GM19043 (cell line): ENCODE measurements at regions not wholly inside any gene's neighbourhood (a gene's known extent, or its start where the extent isn't known, plus 50 kb on each side); places are given as distances from the start of the nearest gene placed in this dataset.
"Not testable (repeated sequence)": the region's sequence is repeated elsewhere in the genome, so short reads cannot be mapped to it uniquely, and the experiment has no call there.

ENCODE experiments used
- ATAC-seq: cut with Tn5 transposase; IDR thresholded peaks from one replicate; pipeline ENCODE4 v1.9.1; 2021; ENCODE audit warnings: low read depth; ENCODE audit not compliant: unreplicated experiment

DNA sequence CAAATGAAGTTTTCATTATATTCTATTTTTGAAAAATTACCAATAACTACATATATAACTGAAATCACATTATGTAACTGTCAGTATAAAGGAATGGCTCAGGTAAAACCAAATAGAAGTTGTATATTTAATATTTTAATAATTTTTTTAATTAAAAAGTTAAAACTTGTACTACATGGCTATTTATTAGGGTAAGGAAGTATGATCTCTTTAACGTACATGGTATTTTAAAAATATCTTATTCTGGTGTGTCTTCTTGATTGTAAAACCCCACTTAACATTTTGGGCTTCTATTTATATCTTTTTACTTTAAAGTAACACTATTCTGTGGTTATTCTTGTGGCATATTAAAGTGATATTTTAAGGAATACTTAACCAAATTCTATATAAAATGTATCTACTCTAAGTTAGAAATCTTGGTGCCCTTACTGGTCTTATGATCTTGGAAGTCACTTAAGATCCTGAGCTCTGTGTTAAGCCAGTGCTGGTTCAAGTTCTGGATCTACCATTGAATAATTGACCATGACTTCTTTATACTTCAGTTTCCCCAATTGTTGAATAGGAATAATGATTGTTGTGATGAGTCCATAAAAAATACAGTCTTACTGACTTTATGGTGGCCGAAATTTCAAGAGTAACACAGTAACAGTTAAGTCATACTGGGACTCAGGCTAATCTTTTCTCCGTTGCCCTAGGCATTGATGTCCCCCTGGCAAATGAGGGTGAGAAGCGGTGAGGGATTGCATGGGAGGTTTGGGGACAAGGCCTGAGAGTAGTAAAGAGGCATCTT, 97.1 kb upstream of the TPTE start:
- ATAC-seq = not testable (repeated sequence)

DNA sequence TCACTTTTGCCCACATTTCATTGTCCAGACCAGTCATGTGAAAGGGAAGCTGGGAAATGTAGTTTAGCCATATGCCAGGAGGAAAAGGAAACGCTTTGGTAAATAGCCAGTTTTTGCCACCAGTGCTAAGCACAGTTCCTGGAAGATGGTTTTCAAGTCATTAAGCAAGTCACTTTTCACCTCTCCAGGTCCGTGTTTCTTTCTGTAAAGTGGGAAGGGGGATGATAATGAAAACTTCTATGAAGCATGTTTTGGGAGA, 96.6 kb upstream of the TPTE start:
- ATAC-seq = not testable (repeated sequence)

DNA sequence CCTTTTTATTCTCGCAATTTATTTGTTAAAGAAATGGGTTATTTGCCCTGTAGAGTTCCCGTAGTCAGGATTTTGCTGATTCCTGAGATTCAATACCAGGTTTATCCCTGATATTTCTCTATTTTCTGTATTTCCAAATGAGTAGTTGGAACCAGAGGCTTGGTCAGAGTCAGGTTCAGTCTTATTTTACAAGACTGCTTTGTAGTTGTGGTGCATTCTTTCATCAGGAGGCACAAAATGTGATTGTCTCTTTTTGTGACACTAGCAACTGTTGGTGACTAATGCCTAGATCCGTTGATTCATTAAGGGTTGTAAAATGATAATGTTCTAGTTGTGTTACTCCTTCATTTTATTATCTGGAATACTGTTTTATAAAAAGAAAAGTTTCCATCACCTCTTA, 95.5 kb upstream of the TPTE start:
- no peak for ATAC-seq

DNA sequence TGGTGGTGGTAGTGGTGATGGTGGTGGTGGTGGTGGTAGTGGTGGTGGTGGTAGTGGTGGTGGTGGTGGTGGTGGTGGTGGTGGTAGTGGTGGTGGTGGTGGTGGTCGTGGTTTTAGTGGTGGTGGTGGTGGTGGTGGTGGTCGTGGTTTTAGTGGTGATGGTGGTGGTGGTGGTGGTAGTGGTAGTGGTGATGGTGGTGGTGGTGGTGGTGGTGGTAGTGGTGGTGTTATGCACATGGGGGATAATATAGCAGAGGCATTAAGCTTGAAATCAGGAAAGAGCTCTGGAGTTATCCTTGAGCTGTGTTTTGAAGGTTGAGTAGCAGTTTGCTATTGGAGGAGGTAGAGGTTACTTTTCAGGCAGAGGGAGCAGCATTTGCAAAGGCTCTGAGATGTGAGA, 94.6 kb upstream of the TPTE start:
- ATAC-seq = not testable (repeated sequence)

DNA sequence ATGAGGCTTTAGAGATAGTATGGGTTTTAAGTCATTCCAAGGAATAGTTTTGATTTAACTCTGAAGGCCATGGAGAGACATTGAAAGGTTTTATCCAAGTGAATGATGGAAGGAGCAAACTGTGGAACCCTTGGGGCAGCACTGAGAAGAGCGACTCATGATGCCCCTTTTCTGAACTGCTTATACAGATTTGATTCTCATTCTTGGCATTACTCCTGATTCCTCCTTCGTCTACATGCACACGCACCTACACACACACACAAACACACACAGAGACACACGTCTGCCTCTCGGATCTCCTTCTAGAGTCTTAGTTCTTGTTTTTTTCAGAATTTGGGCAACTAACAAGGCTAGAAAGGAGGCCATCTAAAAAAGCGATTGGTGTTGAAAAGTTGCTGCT, 94.1 kb upstream of the TPTE start:
- ATAC-seq = not testable (repeated sequence)

DNA sequence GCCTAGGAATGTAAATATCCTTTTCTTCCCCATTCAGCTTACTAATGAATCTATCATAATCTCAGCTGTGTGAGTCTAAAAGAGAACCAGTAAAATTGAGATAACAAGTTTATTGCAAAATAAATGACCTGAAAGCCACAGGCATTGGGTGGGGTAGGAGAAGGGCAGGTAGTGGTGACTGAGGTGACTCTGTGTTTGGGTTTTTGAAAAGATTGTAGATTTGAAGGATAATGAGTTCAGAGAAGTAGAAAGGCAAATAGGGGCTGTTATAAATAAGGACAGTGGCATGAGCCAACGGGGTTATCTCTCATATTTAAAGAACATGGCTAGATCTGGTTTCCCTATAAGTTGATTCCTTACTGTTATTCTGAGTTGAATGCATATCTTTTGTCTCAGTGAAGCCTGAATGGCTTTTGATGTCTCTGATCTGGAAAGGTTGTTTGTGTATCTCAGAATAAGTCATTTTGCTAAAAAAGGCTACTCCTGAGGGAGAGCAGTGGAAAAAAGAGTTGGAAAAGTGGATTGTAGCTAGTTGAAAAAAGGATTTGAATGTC, 92.3 kb upstream of the TPTE start:
- ATAC-seq = not testable (repeated sequence)

DNA sequence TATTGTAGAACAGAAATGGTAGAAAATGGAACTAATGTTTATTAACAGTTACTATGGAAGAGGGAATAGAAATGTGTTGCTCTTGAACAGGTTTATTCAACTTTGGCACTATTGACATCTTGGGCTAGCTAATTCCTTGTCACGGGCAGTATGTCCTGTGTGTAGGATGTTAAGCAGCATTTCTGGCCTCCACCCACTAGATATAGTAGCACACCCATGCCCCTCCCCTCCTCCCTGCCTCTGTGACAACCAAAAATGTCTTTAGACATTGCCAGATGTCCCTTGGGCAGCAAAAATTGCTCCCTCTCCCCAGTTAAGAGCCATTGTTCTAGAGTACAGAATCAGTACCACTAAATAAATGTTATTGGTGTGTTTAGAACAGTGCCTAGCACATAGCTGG, 91.4 kb upstream of the TPTE start:
- no peak for ATAC-seq

DNA sequence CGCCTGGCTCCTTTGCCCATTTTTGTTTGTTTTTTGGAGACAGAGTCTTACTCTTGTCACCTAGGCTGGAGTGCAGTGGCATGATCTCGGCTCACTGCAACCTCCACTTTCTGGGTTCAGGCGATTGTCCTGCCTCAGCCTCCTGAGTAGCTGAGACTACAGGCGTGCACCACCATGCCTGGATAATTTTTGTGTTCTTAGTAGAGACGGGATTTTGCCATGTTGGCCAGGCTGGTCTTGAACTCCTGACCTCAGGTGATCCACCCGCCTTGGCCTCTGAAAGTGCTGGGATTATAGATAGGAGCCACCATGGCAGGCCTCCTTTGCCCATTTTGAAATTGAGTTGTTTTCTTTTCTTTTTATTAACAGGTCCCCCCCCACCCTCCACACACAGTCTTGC, 89.4 kb upstream of the TPTE start:
- ATAC-seq = not testable (repeated sequence)

DNA sequence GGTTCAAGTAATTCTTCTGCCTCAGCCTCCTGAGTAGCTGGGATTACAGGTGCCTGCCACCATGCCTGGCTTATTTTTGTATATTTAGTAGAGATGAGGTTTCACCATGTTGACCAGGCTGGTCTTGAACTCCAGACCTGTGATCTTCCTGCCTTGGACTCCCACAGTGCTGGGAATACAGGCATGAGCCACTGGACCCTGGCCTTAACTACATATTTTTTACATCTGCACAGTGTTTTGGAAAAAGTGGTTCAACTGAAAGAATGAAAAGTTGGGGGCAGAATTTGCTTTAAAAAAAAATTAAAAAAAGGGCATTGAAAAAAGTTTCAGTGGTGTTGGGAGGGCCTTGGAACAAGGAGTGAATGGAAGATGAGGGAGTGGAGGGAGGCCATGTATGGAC, 88.9 kb upstream of the TPTE start:
- ATAC-seq = not testable (repeated sequence)

DNA sequence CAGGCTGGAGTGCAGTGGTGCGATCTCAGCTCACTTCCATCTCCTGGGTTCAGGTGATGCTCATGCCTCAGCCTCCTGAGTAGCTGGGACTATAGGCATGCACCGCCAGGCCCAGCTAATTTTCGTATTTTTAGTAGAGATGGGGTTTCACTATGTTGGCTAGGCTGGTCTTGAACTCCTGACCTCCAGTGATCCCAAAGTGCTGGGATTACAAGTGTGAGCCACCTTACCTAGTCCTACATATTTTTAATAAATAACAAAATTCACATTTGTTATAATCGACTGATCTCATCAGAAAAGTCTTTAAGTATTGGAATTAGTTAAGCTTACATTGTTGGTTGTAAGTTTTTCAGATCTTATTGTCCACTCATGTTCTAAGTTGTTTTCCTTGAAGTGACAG, 83.4 kb upstream of the TPTE start:
- ATAC-seq = not testable (repeated sequence)

DNA sequence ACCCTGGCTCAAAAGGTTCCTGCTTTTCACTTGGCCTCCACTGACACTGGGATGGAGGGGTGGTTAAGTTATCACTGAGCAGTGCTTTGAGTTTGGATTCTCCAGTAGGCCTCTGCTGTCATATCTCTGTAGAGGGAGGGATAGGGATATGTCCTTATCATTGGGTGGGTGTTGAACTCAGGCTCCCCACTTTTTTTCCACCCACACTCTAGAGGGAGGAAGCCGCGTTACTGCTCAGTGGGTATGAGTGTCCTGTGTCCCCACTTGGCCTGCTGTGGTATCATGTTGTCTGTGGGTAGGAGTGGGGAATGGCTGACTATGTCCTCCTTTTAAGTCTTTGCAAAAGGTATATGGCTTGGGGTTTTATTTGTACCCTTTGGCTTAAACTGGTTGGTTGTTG, 80.7 kb upstream of the TPTE start:
- ATAC-seq = not testable (repeated sequence)

DNA sequence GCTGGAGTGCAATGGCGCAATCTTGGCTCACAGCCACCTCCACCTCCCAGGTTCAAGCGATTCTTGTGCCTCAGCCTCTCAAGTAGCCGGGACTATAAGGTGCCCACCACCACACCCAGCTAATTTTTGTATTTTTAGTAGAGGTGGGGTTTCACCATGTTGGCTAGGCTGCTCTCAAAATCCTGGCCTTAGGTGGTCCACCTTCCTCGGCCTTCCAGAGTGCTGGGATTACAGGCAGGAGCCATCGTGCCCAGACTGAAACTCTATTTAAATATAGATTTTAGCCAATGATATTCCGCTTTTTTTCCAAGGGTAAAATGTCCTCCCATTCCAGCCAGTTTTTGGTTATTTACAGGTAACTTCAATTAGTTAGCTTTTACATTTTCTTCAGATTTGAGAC, 79.4 kb upstream of the TPTE start:
- not testable (repeated sequence) for ATAC-seq

DNA sequence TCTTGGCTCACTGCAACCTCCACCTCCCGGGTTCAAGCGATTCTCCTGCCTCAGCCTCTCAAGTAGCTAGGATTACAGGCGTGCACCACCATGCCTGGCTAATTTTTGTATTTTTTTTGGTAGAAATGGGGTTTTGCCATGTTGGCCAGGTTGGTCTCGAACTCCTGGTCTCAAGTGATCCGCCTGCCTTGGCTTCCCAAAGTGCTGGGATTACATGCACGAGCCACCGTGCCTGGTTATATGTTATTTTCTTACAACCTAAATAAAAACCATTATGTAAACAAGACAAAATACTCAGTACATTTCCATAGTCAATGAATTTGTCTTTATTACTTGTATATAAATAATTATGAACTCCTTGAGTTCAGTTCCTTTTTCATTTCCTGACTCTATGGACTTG, 75.7 kb upstream of the TPTE start:
- not testable (repeated sequence) for ATAC-seq

DNA sequence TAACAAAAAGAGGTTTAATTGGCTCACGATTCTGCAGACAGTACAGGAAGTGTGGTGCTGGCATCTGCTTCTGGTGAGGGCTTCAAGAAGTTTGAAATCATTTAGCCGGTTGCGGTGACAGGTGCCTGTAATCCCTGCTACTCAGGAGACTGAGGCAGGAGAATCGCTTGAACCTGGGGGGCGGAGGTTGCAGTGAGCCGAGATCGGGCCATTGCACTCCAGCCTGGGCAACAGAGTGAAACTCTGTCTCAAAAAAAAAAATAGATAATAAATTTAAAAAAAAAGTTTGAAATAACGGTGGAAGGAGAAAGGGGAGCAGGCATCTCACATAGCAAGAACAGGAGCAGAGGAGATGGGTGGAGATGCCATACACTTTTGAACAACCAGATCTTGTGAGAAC, 71.9 kb upstream of the TPTE start:
- ATAC-seq = not testable (repeated sequence)

DNA sequence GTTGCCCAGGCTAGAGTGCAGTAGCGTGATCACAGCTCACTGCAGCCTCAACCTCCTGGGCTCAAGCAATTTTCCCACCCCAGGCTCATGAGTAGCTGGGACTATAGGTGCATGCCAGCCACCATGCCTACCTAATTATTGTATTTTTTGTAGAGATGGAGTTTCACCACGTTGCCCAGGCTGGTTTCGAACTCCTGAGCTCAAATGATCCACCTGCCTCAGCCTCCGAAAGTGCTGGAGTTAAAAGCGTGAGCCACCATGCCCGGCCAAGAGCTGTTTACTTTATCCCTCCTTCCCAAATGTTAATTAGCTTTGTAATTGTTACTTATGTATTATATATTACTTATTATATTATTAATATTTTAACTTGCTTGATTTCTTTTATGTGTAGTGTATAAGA, 70.1 kb upstream of the TPTE start:
- ATAC-seq = not testable (repeated sequence)

DNA sequence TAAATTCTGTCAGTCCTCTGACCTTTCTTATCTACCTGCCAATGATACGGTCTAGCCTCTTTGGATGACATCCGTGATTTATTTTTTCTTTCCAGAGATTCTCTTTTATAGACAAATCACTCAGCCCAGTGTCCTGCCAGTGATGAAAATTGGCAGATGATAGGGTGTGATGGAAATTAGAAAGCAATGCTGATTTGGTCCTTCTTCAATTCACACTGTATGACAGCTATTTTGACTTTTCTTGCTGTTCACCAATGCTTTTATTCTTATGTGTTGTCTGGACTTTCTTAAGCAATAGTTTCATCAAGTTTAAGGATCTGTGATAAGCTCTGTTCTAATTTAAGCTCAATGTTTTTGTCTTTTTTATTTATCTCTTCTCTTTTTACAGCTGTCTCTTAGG, 63.6 kb upstream of the TPTE start:
- ATAC-seq = not testable (repeated sequence)

DNA sequence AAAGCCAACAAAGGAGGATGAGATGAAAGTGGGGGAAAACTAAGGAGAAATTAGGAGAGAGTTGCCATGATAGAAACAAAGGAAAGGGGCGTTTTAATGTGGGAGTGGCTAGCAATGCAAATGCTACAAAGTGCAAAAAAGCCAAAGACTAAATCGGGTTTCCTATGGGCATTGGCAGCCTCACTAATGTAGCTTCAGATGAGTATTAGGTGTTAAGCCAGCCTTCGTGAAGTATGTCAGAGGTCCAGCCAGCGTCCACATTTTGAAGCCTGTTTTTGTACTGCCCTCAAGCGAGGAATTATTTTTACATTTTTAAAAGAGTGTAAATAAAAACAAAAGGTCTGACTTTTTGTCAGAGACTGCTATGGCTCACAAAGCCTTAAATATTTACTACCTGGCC, 60.4 kb upstream of the TPTE start:
- not testable (repeated sequence) for ATAC-seq

DNA sequence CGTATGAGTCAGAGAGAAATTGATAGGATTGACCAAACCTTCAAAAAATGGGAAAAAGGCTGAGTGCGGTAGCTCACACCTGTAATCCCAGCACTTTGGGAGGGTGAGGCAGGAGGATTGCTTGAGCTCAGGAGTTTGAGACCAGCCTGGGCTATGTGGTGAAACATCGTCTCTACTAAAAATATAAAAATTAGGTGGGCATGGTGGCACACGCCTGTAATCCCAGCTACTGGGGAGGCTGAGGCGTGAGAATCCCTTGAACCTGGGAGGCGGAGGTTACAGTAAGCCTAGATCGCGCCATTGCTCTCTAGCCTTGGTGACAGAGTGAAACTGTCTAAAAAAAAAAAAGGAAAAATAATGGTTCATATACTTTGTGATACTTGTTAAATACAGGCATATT, 59.9 kb upstream of the TPTE start:
- ATAC-seq = not testable (repeated sequence)

DNA sequence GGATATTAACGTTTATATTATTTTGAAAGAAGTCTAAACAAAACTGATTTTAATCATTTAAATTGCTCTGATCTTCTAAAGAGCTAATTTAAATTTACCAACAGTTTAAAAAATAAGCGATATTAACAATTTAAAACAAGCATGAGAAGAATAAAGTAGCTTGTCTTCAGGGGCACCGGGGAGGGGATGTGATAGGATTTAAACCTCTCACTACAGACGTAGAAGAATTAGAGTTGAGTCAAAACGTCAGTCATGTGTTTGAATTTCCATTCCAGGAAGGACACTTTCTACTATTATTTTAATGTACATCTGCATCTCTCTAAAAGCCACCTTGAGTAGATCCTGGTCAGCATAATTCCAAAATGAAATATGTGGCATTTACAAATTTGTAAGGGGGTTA, 58.2 kb upstream of the TPTE start:
- no peak for ATAC-seq

DNA sequence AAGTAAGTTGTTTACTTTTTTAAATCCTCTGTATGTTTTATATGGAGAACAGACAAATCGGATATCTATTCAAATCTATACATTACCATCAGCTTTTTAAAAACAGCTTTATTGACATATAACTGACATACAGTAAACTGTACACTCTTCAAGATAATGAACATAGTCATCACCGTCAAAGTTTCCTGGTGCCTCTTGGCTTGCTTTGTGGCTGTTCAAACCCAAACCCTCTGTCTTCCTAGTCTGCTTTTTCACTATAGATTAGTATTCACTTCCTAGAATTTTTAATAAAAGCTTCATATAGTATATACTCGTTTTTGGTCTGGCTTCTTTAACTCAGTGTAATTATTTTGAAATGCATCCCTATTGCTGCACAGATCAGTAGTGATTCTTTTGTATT, 56.4 kb upstream of the TPTE start:
- no peak for ATAC-seq

DNA sequence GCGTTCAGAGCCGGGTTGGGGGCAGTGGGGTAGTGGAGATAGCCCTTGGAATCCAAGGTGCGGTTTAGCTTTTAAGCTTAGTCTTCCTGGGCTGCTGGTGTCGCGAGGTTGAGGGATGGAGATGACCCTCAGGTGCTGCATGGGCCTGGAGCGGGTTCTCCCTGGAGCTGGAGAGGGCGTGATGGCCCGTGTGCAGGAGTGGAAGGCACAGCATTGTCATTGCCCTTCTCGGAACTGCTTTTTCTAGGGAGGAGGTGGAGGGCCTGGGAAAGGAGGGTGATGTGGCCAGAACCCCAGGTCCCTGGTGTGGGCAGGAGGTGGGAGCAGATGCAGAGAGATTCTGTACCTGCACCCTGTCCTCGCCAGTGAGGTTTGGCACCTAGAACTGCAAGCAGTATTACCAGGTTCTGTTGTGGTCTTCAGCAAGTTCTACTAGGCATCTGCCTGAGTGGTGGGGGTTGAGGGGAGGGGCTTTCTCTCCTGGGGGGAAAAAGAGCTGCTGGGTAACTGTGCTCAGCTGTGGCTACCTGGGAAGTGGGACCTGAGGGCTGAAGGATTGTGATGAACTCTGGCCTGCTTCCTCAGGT, 55.8 kb upstream of the TPTE start:
- not testable (repeated sequence) for ATAC-seq

DNA sequence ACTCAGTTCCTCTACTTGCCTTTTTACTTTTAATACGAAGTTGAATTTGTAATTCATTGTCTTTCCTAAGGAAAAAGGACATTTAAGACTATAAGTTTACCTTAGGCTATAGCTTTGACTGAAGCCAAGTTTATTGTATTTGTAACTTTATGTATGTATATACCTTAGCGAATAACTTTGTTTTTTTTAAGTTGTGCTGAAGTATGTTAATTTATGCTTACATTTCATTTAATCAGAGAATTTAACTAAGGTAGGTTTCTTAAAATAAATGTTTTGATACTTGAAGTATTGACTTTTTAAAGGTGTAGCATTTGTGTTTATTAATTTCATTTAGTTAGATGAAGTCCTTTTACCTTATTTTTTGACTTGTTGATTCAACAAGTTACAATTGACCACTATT, 55.2 kb upstream of the TPTE start:
- no peak for ATAC-seq
